ENCODE measurements at regions not wholly inside any gene's neighbourhood (a gene's known extent, or its start where the extent isn't known, plus 50 kb on each side); places are given as distances from the start of the nearest gene placed in this dataset.
"Not testable (repeated sequence)": the region's sequence is repeated elsewhere in the genome, so short reads cannot be mapped to it uniquely, and the experiment has no call there.

DNA sequence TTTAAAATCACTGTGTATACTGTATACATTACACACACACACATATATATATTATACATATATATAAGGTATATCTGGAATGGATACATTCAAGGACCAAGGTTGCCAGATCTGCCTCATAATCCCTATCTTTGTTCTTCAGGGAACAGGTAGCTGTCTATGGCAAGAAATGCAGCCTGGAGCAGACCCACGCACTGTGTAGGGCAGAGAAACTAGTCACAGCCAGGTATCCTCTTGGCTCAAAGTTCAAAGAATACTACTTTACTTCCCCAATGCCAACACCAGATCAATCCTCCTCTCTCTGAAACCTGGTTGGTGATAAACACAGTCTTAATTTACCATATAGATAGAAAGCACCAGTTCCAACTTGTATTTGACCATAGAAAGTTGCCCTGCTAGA lies 313.6 kb downstream of the PRELID2 start:
- H3K4me3 ChIP-seq (ENCODE audit: control insufficient read depth, low read depth, low read length), result no peak overlapping the region
- no peak for DNase-seq (ENCODE audit: low read depth)
- TF ChIP-seq, protein P1, sequence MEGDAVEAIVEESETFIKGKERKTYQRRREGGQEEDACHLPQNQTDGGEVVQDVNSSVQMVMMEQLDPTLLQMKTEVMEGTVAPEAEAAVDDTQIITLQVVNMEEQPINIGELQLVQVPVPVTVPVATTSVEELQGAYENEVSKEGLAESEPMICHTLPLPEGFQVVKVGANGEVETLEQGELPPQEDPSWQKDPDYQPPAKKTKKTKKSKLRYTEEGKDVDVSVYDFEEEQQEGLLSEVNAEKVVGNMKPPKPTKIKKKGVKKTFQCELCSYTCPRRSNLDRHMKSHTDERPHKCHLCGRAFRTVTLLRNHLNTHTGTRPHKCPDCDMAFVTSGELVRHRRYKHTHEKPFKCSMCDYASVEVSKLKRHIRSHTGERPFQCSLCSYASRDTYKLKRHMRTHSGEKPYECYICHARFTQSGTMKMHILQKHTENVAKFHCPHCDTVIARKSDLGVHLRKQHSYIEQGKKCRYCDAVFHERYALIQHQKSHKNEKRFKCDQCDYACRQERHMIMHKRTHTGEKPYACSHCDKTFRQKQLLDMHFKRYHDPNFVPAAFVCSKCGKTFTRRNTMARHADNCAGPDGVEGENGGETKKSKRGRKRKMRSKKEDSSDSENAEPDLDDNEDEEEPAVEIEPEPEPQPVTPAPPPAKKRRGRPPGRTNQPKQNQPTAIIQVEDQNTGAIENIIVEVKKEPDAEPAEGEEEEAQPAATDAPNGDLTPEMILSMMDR (IDR thresholded peaks at IDR 0.05; ENCODE audit: control insufficient read depth, insufficient read depth, low read depth, low read length, missing control alignments), result no peak

DNA sequence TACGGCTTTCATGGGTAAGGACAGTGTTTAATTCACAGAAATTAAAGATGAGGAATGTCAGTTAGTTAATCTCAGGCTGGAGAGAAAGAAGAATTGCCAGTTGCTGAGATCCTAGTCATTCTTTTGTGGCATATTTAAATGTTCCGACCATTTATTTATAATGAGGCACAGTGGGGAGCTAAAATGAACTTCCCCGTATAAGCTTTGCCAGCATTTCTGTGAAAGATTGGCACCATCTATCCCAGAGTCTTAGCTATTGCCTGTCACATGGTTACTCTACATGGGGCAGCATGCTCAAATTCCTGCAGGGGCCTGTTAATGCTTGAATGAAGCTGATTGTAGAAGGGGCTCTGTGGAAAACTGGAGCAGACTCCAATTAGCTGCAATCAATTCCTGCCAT lies 314.1 kb downstream of the PRELID2 start:
- TF ChIP-seq, protein P1 (IDR thresholded peaks at IDR 0.05; ENCODE audit: control insufficient read depth, insufficient read depth, low read depth, low read length, missing control alignments), result no peak
- no peak overlapping the region for H3K4me3 ChIP-seq (ENCODE audit: control insufficient read depth, low read depth, low read length)
- no peak for DNase-seq (ENCODE audit: low read depth)

DNA sequence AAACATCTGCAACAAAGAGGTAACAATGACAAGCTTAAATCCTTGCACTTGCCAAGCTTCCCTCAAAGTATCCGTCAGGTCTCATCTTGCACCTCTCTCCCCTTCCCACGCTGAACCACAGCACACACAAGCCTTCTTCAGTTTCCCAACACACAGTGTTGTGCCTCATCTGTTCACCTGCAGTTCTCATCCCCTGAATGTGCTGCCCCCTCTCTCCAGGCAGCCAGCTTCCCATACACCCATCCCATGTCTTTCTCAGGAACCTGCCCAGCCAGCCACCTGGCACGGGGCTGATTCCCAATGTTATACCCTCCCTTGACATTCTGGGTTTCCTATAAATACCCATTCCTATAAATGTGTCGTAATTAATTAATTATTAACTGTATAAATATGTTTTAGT lies 314.8 kb downstream of the PRELID2 start:
- DNase-seq (ENCODE audit: low read depth), result no peak
- TF ChIP-seq, protein P1 (IDR thresholded peaks at IDR 0.05; ENCODE audit: control insufficient read depth, insufficient read depth, low read depth, low read length, missing control alignments), result no peak
- H3K4me3 ChIP-seq (ENCODE audit: control insufficient read depth, low read depth, low read length), result no peak overlapping the region

DNA sequence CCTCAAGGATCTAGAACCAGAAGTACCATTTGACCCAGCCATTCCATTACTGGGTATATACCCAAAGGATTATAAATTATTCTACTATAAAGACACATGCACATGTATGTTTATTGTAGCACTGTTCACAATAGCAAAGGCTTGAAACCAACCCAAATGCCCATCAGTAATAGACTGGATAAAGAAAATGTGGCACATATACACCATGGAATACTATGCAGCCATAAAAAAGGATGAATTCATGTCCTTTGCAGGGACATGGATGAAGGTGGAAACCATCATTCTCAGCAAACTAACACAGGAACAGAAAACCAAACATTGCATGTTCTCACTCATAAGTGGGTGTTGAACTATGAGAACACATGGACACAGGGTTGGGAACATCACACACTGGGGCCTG lies 317.6 kb downstream of the PRELID2 start:
- H3K4me3 ChIP-seq (ENCODE audit: control insufficient read depth, low read depth, low read length); DNase-seq (ENCODE audit: low read depth): not testable (repeated sequence)

DNA sequence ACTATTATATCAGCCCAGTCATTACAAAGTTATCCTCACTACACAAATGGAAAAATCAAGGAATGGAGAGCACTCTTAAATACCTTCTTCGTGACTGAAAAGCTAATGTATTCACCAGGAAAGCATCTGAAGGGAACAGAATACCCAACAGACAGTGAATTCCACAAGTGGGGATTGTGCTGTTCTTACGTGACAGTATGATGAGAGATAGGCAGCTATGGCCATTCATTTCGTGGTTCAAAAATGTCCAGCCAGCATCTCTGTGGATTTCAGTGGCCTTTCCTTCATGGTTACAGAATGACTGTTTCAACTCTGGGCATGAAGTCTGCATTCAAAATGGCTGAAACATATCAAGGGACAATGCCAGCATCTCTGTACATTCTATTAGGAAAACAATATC lies 323.8 kb downstream of the PRELID2 start:
- no peak for DNase-seq (ENCODE audit: low read depth)
- TF ChIP-seq, protein P1 (IDR thresholded peaks at IDR 0.05; ENCODE audit: control insufficient read depth, insufficient read depth, low read depth, low read length, missing control alignments), result no peak

DNA sequence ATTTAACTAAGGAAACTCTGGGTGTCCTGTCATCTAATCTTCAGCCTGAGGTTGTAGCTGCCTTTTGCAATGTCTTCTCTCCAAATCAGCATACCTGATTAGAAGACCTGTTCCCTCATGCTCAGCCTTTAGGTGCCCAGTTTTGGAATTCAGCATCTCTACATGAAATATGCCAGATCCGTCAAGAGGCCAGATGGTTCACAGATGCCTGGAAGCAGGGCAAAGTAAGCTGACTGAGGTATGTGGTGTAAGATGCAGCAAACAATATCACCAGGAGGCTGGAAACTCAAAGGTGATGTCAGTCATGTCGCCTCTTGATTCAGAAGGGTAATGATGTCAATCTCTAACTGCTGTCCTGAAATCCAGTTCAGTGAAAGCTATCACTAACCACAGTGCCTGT lies 324.4 kb downstream of the PRELID2 start:
- no peak for DNase-seq (ENCODE audit: low read depth)
- no peak overlapping the region for H3K4me3 ChIP-seq (ENCODE audit: control insufficient read depth, low read depth, low read length)
- TF ChIP-seq, protein P1 (IDR thresholded peaks at IDR 0.05; ENCODE audit: control insufficient read depth, insufficient read depth, low read depth, low read length, missing control alignments), result no peak

More for the DNA sequence above, 323.8 kb downstream of the PRELID2 start:
- no peak overlapping the region for H3K4me3 ChIP-seq (ENCODE audit: control insufficient read depth, low read depth, low read length)

DNA sequence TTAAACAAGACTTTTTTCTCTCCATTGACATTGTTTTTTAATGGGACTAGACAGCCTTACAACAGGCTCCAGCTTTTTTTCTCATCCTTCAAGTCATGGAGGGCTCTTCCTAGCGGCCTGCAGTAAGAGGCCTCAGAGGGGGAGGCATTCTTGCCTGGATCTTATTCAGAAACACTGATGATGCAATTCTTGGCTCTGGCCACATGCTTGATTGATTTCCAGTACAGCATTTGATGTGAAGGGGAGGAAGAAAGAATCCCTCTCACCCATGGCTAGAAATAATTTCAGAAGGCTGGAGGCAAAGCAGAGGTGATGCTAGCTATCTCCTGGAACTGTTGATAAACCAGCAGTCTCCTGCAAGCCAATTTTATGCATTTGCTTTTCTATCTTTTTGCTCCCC lies 324.8 kb downstream of the PRELID2 start:
- TF ChIP-seq, protein P1 (IDR thresholded peaks at IDR 0.05; ENCODE audit: control insufficient read depth, insufficient read depth, low read depth, low read length, missing control alignments), result no peak
- no peak for DNase-seq (ENCODE audit: low read depth)
- H3K4me3 ChIP-seq (ENCODE audit: control insufficient read depth, low read depth, low read length), result no peak overlapping the region

Data from AG09309 (cell line).